SK-N-SH treated with all-trans-retinoic acid at 6 μM for 48 hours (cell line): ENCODE measurements at regions not wholly inside any gene's neighbourhood (a gene's known extent, or its start where the extent isn't known, plus 50 kb on each side); places are given as distances from the start of the nearest gene placed in this dataset.

ENCODE experiments used
- BACH2 ChIP-seq: fragments of 250-450 bp; sonication (Bioruptor Pico); IDR thresholded peaks from 2 replicates; pipeline ENCODE4 v1.9.0; 2021; ENCODE audit warnings: mild to moderate bottlenecking, borderline replicate concordance
- CSRNP3 ChIP-seq: fragments of 250-450 bp; sonication (Bioruptor Pico); IDR thresholded peaks from 2 replicates; pipeline ENCODE4 v1.5.1; 2021; ENCODE audit warnings: mild to moderate bottlenecking, moderate library complexity
- ESRRG ChIP-seq: fragments of 250-450 bp; sonication (Bioruptor Pico); IDR thresholded peaks from 2 replicates; pipeline ENCODE4 v1.6.1; 2021; ENCODE audit warnings: mild to moderate bottlenecking
- PATZ1 ChIP-seq: fragments of 250-450 bp; sonication (Bioruptor Pico); IDR thresholded peaks from 2 replicates; pipeline ENCODE4 v1.8.0; 2020; ENCODE audit warnings: mild to moderate bottlenecking, moderate library complexity, borderline replicate concordance
- RARB ChIP-seq: fragments of 250-450 bp; sonication (Bioruptor Pico); IDR thresholded peaks from 2 replicates; pipeline ENCODE4 v1.8.0; 2021; ENCODE audit warnings: mild to moderate bottlenecking, moderate library complexity
- SNAI2 ChIP-seq: fragments of 250-450 bp; sonication (Bioruptor Pico); IDR thresholded peaks from 2 replicates; pipeline ENCODE4 v1.5.0; 2020; ENCODE audit warnings: mild to moderate bottlenecking, moderate library complexity
- ZFP3 ChIP-seq: fragments of 250-450 bp; sonication (Bioruptor Pico); IDR thresholded peaks from 2 replicates; pipeline ENCODE4 v1.5.0; 2020; ENCODE audit warnings: mild to moderate bottlenecking, moderate library complexity

GRCh38 chr20:6583134-6583738, 184.2 kb upstream of the BMP2 start:
- TF ChIP-seq ZFP3 (CRISPR knock-in tag) (no peak), RARB (CRISPR knock-in tag) (no peak), BACH2 (CRISPR knock-in tag) (no peak), CSRNP3 (no peak), ESRRG (CRISPR knock-in tag) (no peak), SNAI2 (CRISPR knock-in tag) (no peak), PATZ1 (no peak)
